ENCODE measurements at regions not wholly inside any gene's neighbourhood (a gene's known extent, or its start where the extent isn't known, plus 50 kb on each side); places are given as distances from the start of the nearest gene placed in this dataset.

DNA sequence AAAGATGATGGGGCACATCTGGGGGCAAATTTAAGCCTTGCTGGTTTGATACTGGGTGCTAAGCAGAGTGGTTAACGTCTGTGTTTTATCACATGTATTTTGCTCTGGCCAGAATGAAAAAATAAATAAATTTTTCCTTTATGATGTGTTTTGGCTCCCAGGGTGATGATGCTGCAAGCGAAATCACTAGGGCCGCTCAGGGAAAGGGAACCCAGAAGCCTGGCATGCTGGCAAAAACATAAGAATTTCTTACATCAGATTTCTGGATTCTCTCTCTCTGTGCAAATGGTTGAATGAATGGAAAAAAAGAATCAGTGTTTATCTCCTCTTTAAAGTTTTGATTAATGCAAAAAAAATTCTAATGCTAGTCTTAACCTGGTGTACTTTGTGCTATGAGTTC lies 1975.2 kb upstream of the C9orf72 start:
- H3K9ac ChIP-seq (ENCODE audit: low read length): no peak overlapping the region
- no peak overlapping the region for H3K27ac ChIP-seq (ENCODE audit: low read depth, low read length)
- TF ChIP-seq EGR1 (IDR thresholded peaks at IDR 0.05; ENCODE audit: low read depth): no peak
- no peak for TF ChIP-seq FOSL1 (IDR thresholded peaks at IDR 0.05; ENCODE audit: low read depth)
- TF ChIP-seq ZFX (IDR thresholded peaks at IDR 0.05): no peak
- no peak for TF ChIP-seq CBX3 (IDR thresholded peaks at IDR 0.05; ENCODE audit: low read depth)
- TF ChIP-seq POLR2A (IDR thresholded peaks at IDR 0.05; ENCODE audit: borderline replicate concordance, extremely low read depth, insufficient read depth, insufficient read length): no peak
- no peak for TF ChIP-seq RAD21 (IDR thresholded peaks at IDR 0.05; ENCODE audit: low read depth)
- TF ChIP-seq, protein P1, sequence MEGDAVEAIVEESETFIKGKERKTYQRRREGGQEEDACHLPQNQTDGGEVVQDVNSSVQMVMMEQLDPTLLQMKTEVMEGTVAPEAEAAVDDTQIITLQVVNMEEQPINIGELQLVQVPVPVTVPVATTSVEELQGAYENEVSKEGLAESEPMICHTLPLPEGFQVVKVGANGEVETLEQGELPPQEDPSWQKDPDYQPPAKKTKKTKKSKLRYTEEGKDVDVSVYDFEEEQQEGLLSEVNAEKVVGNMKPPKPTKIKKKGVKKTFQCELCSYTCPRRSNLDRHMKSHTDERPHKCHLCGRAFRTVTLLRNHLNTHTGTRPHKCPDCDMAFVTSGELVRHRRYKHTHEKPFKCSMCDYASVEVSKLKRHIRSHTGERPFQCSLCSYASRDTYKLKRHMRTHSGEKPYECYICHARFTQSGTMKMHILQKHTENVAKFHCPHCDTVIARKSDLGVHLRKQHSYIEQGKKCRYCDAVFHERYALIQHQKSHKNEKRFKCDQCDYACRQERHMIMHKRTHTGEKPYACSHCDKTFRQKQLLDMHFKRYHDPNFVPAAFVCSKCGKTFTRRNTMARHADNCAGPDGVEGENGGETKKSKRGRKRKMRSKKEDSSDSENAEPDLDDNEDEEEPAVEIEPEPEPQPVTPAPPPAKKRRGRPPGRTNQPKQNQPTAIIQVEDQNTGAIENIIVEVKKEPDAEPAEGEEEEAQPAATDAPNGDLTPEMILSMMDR (IDR thresholded peaks at IDR 0.05 in 2 of 3, conservative IDR thresholded peaks at IDR 0.05 in 1 of 3; ENCODE audit: borderline replicate concordance in 1 of 3, insufficient read depth in 1 of 3, low read depth in 2 of 3, low read length in 2 of 3): no peak
- no peak for TF ChIP-seq CEBPB (IDR thresholded peaks at IDR 0.05; ENCODE audit: low read depth)
- no peaks in the 10 kb centered on the region for H4K20me1 ChIP-seq (ENCODE audit: insufficient read depth)
- H3K79me2 ChIP-seq (ENCODE audit: insufficient read depth, low read length): no peaks in the 10 kb centered on the region
- H2AFZ ChIP-seq (ENCODE audit: low read depth, low read length, poor library complexity, severe bottlenecking): no peak overlapping the region
- no peaks in the 10 kb centered on the region for H3K9me2 ChIP-seq (ENCODE audit: insufficient read depth)
- ChIA-PET RAD21 (ENCODE audit: low non-redundant PET in 1 of 2, low total read pairs in 2 of 2, uncharacterized antibody in 2 of 2, unreplicated experiment in 2 of 2) (no interaction called here), CTCF (no interaction called here), POLR2A (no interaction called here)
- intact Hi-C loops (cut with micrococcal nuclease): no loop called here
- H3K4me1 ChIP-seq (ENCODE audit: control insufficient read depth in 1 of 2, insufficient read depth in 2 of 2, low read length in 2 of 2): no peaks in the 10 kb centered on the region
- no peaks in the 10 kb centered on the region for H3K36me3 ChIP-seq (ENCODE audit: control insufficient read depth in 1 of 2, insufficient read depth in 2 of 2, low read length in 2 of 2)
- no peak overlapping the region for H3K4me2 ChIP-seq (ENCODE audit: low read length)
- no peaks in the 10 kb centered on the region for H3K9me3 ChIP-seq (ENCODE audit: control insufficient read depth in 1 of 2, insufficient read depth in 1 of 2, low read depth in 1 of 2, low read length in 2 of 2)
- no peaks in the 10 kb centered on the region for H3K27me3 ChIP-seq (ENCODE audit: insufficient read depth, low read length)
- no TSS peak for BruUV-seq (replicated peaks)
- no peak for ATAC-seq
- no peak for DNase-seq (ENCODE audit: low read depth, low spot score)
- H3K4me3 ChIP-seq (replicated peaks in 1 of 2; ENCODE audit: low read depth in 1 of 2, low read length in 2 of 2): no peak overlapping the region

GRCh38 chr9:29555502-29555901 lies 1982.2 kb upstream of the C9orf72 start:
- H3K27ac ChIP-seq (ENCODE audit: low read depth, low read length): no peak overlapping the region
- ChIA-PET CTCF (no interaction called here), POLR2A (no interaction called here), RAD21 (ENCODE audit: low non-redundant PET in 1 of 2, low total read pairs in 2 of 2, uncharacterized antibody in 2 of 2, unreplicated experiment in 2 of 2) (no interaction called here)
- no peak for DNase-seq (ENCODE audit: low read depth, low spot score)
- no peaks in the 10 kb centered on the region; a peak in 1 of 4 replicates for H3K9me3 ChIP-seq (ENCODE audit: control insufficient read depth in 1 of 2, insufficient read depth in 1 of 2, low read depth in 1 of 2, low read length in 2 of 2)
- H4K20me1 ChIP-seq (ENCODE audit: insufficient read depth): no peaks in the 10 kb centered on the region
- H2AFZ ChIP-seq (ENCODE audit: low read depth, low read length, poor library complexity, severe bottlenecking): no peak overlapping the region
- H3K27me3 ChIP-seq (ENCODE audit: insufficient read depth, low read length): no peaks in the 10 kb centered on the region
- ATAC-seq: no peak
- H3K4me2 ChIP-seq (ENCODE audit: low read length): no peak overlapping the region
- no peaks in the 10 kb centered on the region for H3K36me3 ChIP-seq (ENCODE audit: control insufficient read depth in 1 of 2, insufficient read depth in 2 of 2, low read length in 2 of 2)
- BruUV-seq (replicated peaks): no TSS peak
- 0 out of 4 replicates have a peak, but pooled peaks cover 0 to 3% of the 10 kb centered on the region in 2 experiments for H3K4me1 ChIP-seq (ENCODE audit: control insufficient read depth in 1 of 2, insufficient read depth in 2 of 2, low read length in 2 of 2)
- intact Hi-C loops (cut with micrococcal nuclease): no loop called here
- no peaks in the 10 kb centered on the region for H3K9me2 ChIP-seq (ENCODE audit: insufficient read depth)
- no peak overlapping the region for H3K4me3 ChIP-seq (replicated peaks in 1 of 2; ENCODE audit: low read depth in 1 of 2, low read length in 2 of 2)
- no peak overlapping the region for H3K9ac ChIP-seq (ENCODE audit: low read length)
- H3K79me2 ChIP-seq (ENCODE audit: insufficient read depth, low read length): no peaks in the 10 kb centered on the region
- TF ChIP-seq EGR1 (IDR thresholded peaks at IDR 0.05; ENCODE audit: low read depth) (no peak), ZFX (IDR thresholded peaks at IDR 0.05) (no peak), EZH2 (IDR thresholded peaks at IDR 0.05) (no peak), POLR2A (IDR thresholded peaks at IDR 0.05; ENCODE audit: borderline replicate concordance, extremely low read depth, insufficient read depth, insufficient read length) (no peak), EZH2phosphoT487 (IDR thresholded peaks at IDR 0.05; ENCODE audit: borderline replicate concordance) (no peak), TCF7L2 (IDR thresholded peaks at IDR 0.05; ENCODE audit: borderline replicate concordance, extremely low read depth, insufficient read depth, insufficient read length) (no peak), POLR2AphosphoS5 (IDR thresholded peaks at IDR 0.05; ENCODE audit: low read depth, low read length) (no peak), CBX3 (IDR thresholded peaks at IDR 0.05; ENCODE audit: low read depth) (no peak), JUND (IDR thresholded peaks at IDR 0.05) (no peak), SIN3A (IDR thresholded peaks at IDR 0.05; ENCODE audit: low read depth) (no peak)
- TF ChIP-seq, protein P2, sequence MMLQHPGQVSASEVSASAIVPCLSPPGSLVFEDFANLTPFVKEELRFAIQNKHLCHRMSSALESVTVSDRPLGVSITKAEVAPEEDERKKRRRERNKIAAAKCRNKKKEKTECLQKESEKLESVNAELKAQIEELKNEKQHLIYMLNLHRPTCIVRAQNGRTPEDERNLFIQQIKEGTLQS (IDR thresholded peaks at IDR 0.05): no peak
- TF ChIP-seq, protein P3, sequence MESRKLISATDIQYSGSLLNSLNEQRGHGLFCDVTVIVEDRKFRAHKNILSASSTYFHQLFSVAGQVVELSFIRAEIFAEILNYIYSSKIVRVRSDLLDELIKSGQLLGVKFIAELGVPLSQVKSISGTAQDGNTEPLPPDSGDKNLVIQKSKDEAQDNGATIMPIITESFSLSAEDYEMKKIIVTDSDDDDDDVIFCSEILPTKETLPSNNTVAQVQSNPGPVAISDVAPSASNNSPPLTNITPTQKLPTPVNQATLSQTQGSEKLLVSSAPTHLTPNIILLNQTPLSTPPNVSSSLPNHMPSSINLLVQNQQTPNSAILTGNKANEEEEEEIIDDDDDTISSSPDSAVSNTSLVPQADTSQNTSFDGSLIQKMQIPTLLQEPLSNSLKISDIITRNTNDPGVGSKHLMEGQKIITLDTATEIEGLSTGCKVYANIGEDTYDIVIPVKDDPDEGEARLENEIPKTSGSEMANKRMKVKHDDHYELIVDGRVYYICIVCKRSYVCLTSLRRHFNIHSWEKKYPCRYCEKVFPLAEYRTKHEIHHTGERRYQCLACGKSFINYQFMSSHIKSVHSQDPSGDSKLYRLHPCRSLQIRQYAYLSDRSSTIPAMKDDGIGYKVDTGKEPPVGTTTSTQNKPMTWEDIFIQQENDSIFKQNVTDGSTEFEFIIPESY (IDR thresholded peaks at IDR 0.05; ENCODE audit: extremely low read depth, insufficient replicate concordance, low read length): no peak
- TF ChIP-seq, protein P4, sequence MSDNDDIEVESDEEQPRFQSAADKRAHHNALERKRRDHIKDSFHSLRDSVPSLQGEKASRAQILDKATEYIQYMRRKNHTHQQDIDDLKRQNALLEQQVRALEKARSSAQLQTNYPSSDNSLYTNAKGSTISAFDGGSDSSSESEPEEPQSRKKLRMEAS (IDR thresholded peaks at IDR 0.05): no peak
